ENCODE measurements at regions not wholly inside any gene's neighbourhood (a gene's known extent, or its start where the extent isn't known, plus 50 kb on each side); places are given as distances from the start of the nearest gene placed in this dataset.

- TF ChIP-seq EZH2 (IDR thresholded peaks at IDR 0.05; ENCODE audit: low read length, unreplicated experiment) (no peak), CTCF (conservative IDR thresholded peaks at IDR 0.05; ENCODE audit: low read depth, low read length) (no peak), EZH2phosphoT487 (IDR thresholded peaks at IDR 0.05; ENCODE audit: borderline replicate concordance, low read length) (no peak)
Measured at GRCh38 chr18:7341581-7342337, 110.9 kb downstream of the LRRC30 start.
